ENCODE measurements at regions not wholly inside any gene's neighbourhood (a gene's known extent, or its start where the extent isn't known, plus 50 kb on each side); places are given as distances from the start of the nearest gene placed in this dataset.
A peak's percentile ranks its signal among the peaks of the same experiment; 100 is the strongest.

GRCh38 chr11:92894197-92894596 is 75.3 kb upstream of the MTNR1B start:
- Histone ChIP-seq H3K27me3 (replicated peaks; ENCODE audit: insufficient read depth) (no peaks in the 10 kb centered on the region; the same call in 1 of the 2 replicates), H3K4me3 (no peak overlapping the region), H3K9me3 (ENCODE audit: low read depth) (no peaks in the 10 kb centered on the region), H3K4me1 (ENCODE audit: insufficient read depth) (peaks cover 9% of the 10 kb centered on the region; the same call in 1 of the 2 replicates), H3K27ac (no peak overlapping the region), H3K9ac (no peak overlapping the region), H3K36me3 (ENCODE audit: low read depth) (no peaks in the 10 kb centered on the region), H3F3A (ENCODE audit: insufficient read depth) (no peaks in the 10 kb centered on the region), H3K9me2 (ENCODE audit: insufficient read depth) (no peaks in the 10 kb centered on the region), H2AFZ (no peak overlapping the region), H3K4me2 (ENCODE audit: unreplicated experiment) (no peak overlapping the region), H3K79me2 (ENCODE audit: insufficient read depth) (no peaks in the 10 kb centered on the region), H4K20me1 (ENCODE audit: insufficient read depth) (no peaks in the 10 kb centered on the region)
- peak; percentile 31 for DNase-seq
- 15% methylated on average over 3 of the region's 3 CpGs for WGBS, 2 experiments (ENCODE audit: low coverage in 1 of 2, low lambda C conversion rate in 2 of 2, missing lambda C conversion rate in 2 of 2)
- no peak for TF ChIP-seq EZH2phosphoT487 (IDR thresholded peaks at IDR 0.05; ENCODE audit: insufficient read depth, low read depth)
- no peak for TF ChIP-seq EZH2 (IDR thresholded peaks at IDR 0.05; ENCODE audit: insufficient read depth, poor library complexity, severe bottlenecking)
- in situ Hi-C loops (cut with MboI) = no loop called here

- H3K9ac ChIP-seq = no peak overlapping the region
- H3K27ac ChIP-seq = no peak overlapping the region
- no peaks in the 10 kb centered on the region for H3K9me3 ChIP-seq (ENCODE audit: low read depth)
- DNase-seq = no peak
- H3K9me2 ChIP-seq (ENCODE audit: insufficient read depth) = no peaks in the 10 kb centered on the region
- no peak overlapping the region for H3K4me3 ChIP-seq
- H3F3A ChIP-seq (ENCODE audit: insufficient read depth) = no peaks in the 10 kb centered on the region
- WGBS, 2 experiments (ENCODE audit: low coverage in 1 of 2, low lambda C conversion rate in 2 of 2, missing lambda C conversion rate in 2 of 2) = 34 to 43% methylated on average over 6 of the region's 6 CpGs
- no peaks in the 10 kb centered on the region for H4K20me1 ChIP-seq (ENCODE audit: insufficient read depth)
- no peaks in the 10 kb centered on the region for H3K36me3 ChIP-seq (ENCODE audit: low read depth)
- H3K79me2 ChIP-seq (ENCODE audit: insufficient read depth) = no peaks in the 10 kb centered on the region
- in situ Hi-C loops (cut with MboI) = no loop called here
- no peaks in the 10 kb centered on the region; the same call in 1 of the 2 replicates for H3K27me3 ChIP-seq (replicated peaks; ENCODE audit: insufficient read depth)
- 0 out of 2 replicates have a peak, but pooled peaks cover 4% of the 10 kb centered on the region for H3K4me1 ChIP-seq (ENCODE audit: insufficient read depth)
- no peak overlapping the region for H2AFZ ChIP-seq
- no peak for TF ChIP-seq EZH2 (IDR thresholded peaks at IDR 0.05; ENCODE audit: insufficient read depth, poor library complexity, severe bottlenecking)
- no peak for TF ChIP-seq EZH2phosphoT487 (IDR thresholded peaks at IDR 0.05; ENCODE audit: insufficient read depth, low read depth)
- no peak overlapping the region for H3K4me2 ChIP-seq (ENCODE audit: unreplicated experiment)
Measured at GRCh38 chr11:92897487-92897886, 72.0 kb upstream of the MTNR1B start.

- no peak overlapping the region for H2AFZ ChIP-seq
- no peak overlapping the region for H3K27ac ChIP-seq
- H3K4me3 ChIP-seq = no peak overlapping the region
- no peak overlapping the region for H3K9ac ChIP-seq
- H3K36me3 ChIP-seq (ENCODE audit: low read depth) = no peaks in the 10 kb centered on the region
- no peak for TF ChIP-seq EZH2 (IDR thresholded peaks at IDR 0.05; ENCODE audit: insufficient read depth, poor library complexity, severe bottlenecking)
- TF ChIP-seq EZH2phosphoT487 (IDR thresholded peaks at IDR 0.05; ENCODE audit: insufficient read depth, low read depth) = no peak
- H3K4me2 ChIP-seq (ENCODE audit: unreplicated experiment) = no peak overlapping the region
- no peaks in the 10 kb centered on the region for H3K9me2 ChIP-seq (ENCODE audit: insufficient read depth)
- H3K9me3 ChIP-seq (ENCODE audit: low read depth) = no peaks in the 10 kb centered on the region
- H3F3A ChIP-seq (ENCODE audit: insufficient read depth) = no peaks in the 10 kb centered on the region
- H3K27me3 ChIP-seq (replicated peaks; ENCODE audit: insufficient read depth) = 0 out of 2 replicates have a peak, but pooled peaks cover 4% of the 10 kb centered on the region
- H3K79me2 ChIP-seq (ENCODE audit: insufficient read depth) = no peaks in the 10 kb centered on the region
- H3K4me1 ChIP-seq (ENCODE audit: insufficient read depth) = no peaks in the 10 kb centered on the region
- DNase-seq = no peak
- 8 to 17% methylated on average over 1 of the region's 1 CpG for WGBS, 2 experiments (ENCODE audit: low coverage in 1 of 2, low lambda C conversion rate in 2 of 2, missing lambda C conversion rate in 2 of 2)
- H4K20me1 ChIP-seq (ENCODE audit: insufficient read depth) = no peaks in the 10 kb centered on the region
- in situ Hi-C loops (cut with MboI) = no loop called here
Measured at GRCh38 chr11:92902417-92902816, 67.0 kb upstream of the MTNR1B start.

- H2AFZ ChIP-seq = no peak overlapping the region
- H3K27ac ChIP-seq = no peak overlapping the region
- H3K4me2 ChIP-seq (ENCODE audit: unreplicated experiment) = no peak overlapping the region
- WGBS, 2 experiments (ENCODE audit: low coverage in 1 of 2, low lambda C conversion rate in 2 of 2, missing lambda C conversion rate in 2 of 2) = 14 to 21% methylated on average over 4 of the region's 4 CpGs
- H3K9me3 ChIP-seq (ENCODE audit: low read depth) = no peaks in the 10 kb centered on the region
- no peaks in the 10 kb centered on the region for H3K79me2 ChIP-seq (ENCODE audit: insufficient read depth)
- no peaks in the 10 kb centered on the region for H4K20me1 ChIP-seq (ENCODE audit: insufficient read depth)
- DNase-seq = no peak
- in situ Hi-C loops (cut with MboI) = no loop called here
- no peaks in the 10 kb centered on the region for H3K4me1 ChIP-seq (ENCODE audit: insufficient read depth)
- H3K27me3 ChIP-seq (replicated peaks; ENCODE audit: insufficient read depth) = 0 out of 2 replicates have a peak, but pooled peaks cover 4% of the 10 kb centered on the region
- H3K9me2 ChIP-seq (ENCODE audit: insufficient read depth) = no peaks in the 10 kb centered on the region
- no peaks in the 10 kb centered on the region for H3F3A ChIP-seq (ENCODE audit: insufficient read depth)
- TF ChIP-seq EZH2 (IDR thresholded peaks at IDR 0.05; ENCODE audit: insufficient read depth, poor library complexity, severe bottlenecking) = no peak
- TF ChIP-seq EZH2phosphoT487 (IDR thresholded peaks at IDR 0.05; ENCODE audit: insufficient read depth, low read depth) = no peak
- no peak overlapping the region for H3K9ac ChIP-seq
- no peaks in the 10 kb centered on the region for H3K36me3 ChIP-seq (ENCODE audit: low read depth)
- no peak overlapping the region for H3K4me3 ChIP-seq
Measured at GRCh38 chr11:92907671-92908070, 61.8 kb upstream of the MTNR1B start.

- H3K4me3 ChIP-seq = no peak overlapping the region
- DNase-seq = no peak
- H3K27ac ChIP-seq = no peak overlapping the region
- H3K79me2 ChIP-seq (ENCODE audit: insufficient read depth) = no peaks in the 10 kb centered on the region
- H3K27me3 ChIP-seq (replicated peaks; ENCODE audit: insufficient read depth) = no peaks in the 10 kb centered on the region
- in situ Hi-C loops (cut with MboI) = no loop called here
- no peaks in the 10 kb centered on the region for H3K9me3 ChIP-seq (ENCODE audit: low read depth)
- H3K9me2 ChIP-seq (ENCODE audit: insufficient read depth) = no peaks in the 10 kb centered on the region
- TF ChIP-seq EZH2phosphoT487 (IDR thresholded peaks at IDR 0.05; ENCODE audit: insufficient read depth, low read depth) = no peak
- no peak for TF ChIP-seq EZH2 (IDR thresholded peaks at IDR 0.05; ENCODE audit: insufficient read depth, poor library complexity, severe bottlenecking)
- H3K4me1 ChIP-seq (ENCODE audit: insufficient read depth) = no peaks in the 10 kb centered on the region
- no peak overlapping the region for H3K9ac ChIP-seq
- no peak overlapping the region for H2AFZ ChIP-seq
- H4K20me1 ChIP-seq (ENCODE audit: insufficient read depth) = no peaks in the 10 kb centered on the region
- H3K36me3 ChIP-seq (ENCODE audit: low read depth) = no peaks in the 10 kb centered on the region
- no peak overlapping the region for H3K4me2 ChIP-seq (ENCODE audit: unreplicated experiment)
- no peaks in the 10 kb centered on the region for H3F3A ChIP-seq (ENCODE audit: insufficient read depth)
- WGBS, 2 experiments (ENCODE audit: low coverage in 1 of 2, low lambda C conversion rate in 2 of 2, missing lambda C conversion rate in 2 of 2) = 23 to 25% methylated on average over 5 of the region's 5 CpGs
Measured at GRCh38 chr11:92909214-92909613, 60.2 kb upstream of the MTNR1B start.

Data from GM23248 (cell line).